ENCODE measurements at regions not wholly inside any gene's neighbourhood (a gene's known extent, or its start where the extent isn't known, plus 50 kb on each side); places are given as distances from the start of the nearest gene placed in this dataset.

GRCh38 chr12:9258676-9259075, 50.5 kb upstream of the PZP start:
- TF ChIP-seq CTCF (conservative IDR thresholded peaks at IDR 0.05; ENCODE audit: low read depth, low read length), result no peak
- no peak for TF ChIP-seq BHLHE40 (IDR thresholded peaks at IDR 0.05; ENCODE audit: low read depth, low read length)
- no peak for TF ChIP-seq POLR2A (IDR thresholded peaks at IDR 0.05; ENCODE audit: low read depth, low read length)
